Breast epithelium (tissue), 3 donors: ENCODE measurements at regions not wholly inside any gene's neighbourhood (a gene's known extent, or its start where the extent isn't known, plus 50 kb on each side); places are given as distances from the start of the nearest gene placed in this dataset.

Experiments used
- CTCF ChIP-seq, 3 donors: fragments of 450-650 bp; IDR thresholded peaks; one replicate each; pipeline ENCODE4 v1.5.1; 2016 to 2017; ENCODE audit warnings: antibody characterized with exemption in 3 of 3, mild to moderate bottlenecking in 3 of 3, moderate library complexity in 3 of 3
- POLR2A ChIP-seq: fragments of 450-650 bp; IDR thresholded peaks from one replicate; pipeline ENCODE4 v1.6.1; 2016; ENCODE audit warnings: antibody characterized with exemption, mild to moderate bottlenecking, moderate library complexity
- POLR2AphosphoS5 ChIP-seq, 3 donors: sonication (generic); formaldehyde crosslinking; IDR thresholded peaks; one replicate each; pipeline ENCODE4 v1.6.1; 2017; ENCODE audit warnings: antibody characterized with exemption in 3 of 3

DNA sequence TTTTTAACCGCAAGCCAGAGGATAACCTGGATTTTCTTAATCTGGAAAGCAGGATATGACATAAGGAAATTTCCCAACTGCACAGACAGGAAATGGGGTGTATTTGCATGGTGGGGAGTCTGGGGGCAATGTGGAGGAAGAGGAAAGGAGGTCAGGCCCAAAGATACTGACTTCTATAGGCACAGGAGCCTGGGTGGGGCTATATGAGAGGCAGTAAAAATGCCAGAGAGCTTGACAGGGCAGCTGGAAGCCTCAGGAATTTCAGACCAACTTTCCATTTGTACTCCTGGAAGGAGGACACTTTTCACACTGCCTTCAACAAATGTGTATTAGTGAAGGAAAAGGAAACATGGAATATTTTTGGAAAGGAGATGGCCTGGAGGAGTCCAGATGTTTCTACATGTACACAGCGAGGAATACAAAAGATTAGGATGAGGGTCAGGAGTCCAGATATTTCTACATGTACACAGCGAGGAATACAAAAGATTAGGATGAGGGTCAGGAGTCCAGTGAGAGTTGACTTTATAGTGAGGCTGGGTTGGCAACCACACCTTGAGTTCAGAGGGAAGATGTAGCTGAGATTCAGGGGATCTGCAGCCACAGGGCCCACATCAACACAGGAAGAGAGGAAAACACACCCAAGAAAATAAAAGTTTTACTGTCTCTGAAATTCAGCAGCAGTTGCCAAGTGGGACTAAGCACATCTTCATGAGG, 111.9 kb upstream of the PTPRG start:
- TF ChIP-seq CTCF (IDR thresholded peaks at IDR 0.05) (no peak), POLR2A (no peak), POLR2AphosphoS5 (IDR thresholded peaks at IDR 0.05) (no peak)
